SKM-1 treated with dmso at 0.1 percent for 144 hours (cell line): ENCODE measurements at regions not wholly inside any gene's neighbourhood (a gene's known extent, or its start where the extent isn't known, plus 50 kb on each side); places are given as distances from the start of the nearest gene placed in this dataset.

Experiments used
- DNase-seq: peaks from one replicate; lab custom pipeline; 2025; ENCODE audit not compliant: unreplicated experiment; lab: John Stamatoyannopoulos, UW

DNA sequence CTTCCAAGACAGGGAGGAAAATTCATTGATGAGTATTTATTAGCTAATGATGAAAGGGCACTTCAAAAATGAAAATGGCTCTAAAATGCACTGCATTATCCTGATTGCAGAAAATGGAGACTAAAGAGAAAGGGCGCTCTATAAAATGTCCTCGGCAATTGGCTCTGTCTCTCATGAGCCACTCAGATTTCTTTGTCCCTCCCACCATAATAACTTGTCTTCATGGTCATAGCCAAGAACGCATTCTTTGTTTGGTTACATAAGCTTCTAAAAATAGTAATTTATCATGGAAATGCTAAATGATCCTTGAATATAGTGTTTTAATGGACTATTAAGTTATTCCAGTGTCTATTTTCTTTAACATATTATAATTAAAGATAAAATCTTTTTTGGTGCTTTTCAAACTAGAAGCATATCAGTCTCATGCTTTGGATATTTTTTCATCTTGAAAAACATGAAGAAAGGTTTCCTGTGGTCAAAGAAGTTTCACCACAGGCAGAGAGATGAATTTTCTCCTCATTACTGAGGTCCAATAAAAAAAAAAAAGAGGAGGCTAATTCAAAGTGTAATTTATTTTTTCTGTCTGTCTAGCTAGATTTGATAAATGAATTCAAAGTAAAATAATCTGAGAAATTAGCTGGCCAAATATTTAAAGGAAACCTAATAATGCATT, 238.1 kb upstream of the BLID start:
- no peak for DNase-seq

DNA sequence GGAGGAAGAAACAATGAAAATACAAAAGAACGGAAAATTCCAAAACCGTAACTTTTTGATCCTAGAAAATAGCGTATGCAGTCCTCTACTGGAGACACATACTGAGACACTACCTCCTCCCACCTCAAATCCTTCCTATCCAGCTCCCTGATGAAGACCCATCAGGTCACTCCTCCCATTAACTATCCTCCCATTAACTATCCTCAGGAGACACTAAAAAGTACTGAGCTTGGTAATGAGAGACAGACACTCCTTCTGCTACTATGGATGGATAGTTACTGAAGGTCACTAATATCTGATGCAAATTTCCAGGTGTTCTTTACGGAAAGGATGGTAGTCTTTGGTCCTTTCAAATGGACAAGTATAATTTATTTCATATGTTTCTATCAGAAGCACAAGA, 237.5 kb upstream of the BLID start:
- no peak for DNase-seq

- DNase-seq: no peak
These were observed 232.8 kb upstream of the BLID start for GRCh38 chr11:122348659-122349409.

- DNase-seq: no peak
These were observed 230.0 kb upstream of the BLID start for GRCh38 chr11:122346006-122346405.

- DNase-seq: no peak
These were observed 229.6 kb upstream of the BLID start for GRCh38 chr11:122345586-122345985.

GRCh38 chr11:122344215-122344614, 228.2 kb upstream of the BLID start:
- no peak for DNase-seq

- no peak for DNase-seq
These were observed 227.2 kb upstream of the BLID start for GRCh38 chr11:122343210-122343609.

DNA sequence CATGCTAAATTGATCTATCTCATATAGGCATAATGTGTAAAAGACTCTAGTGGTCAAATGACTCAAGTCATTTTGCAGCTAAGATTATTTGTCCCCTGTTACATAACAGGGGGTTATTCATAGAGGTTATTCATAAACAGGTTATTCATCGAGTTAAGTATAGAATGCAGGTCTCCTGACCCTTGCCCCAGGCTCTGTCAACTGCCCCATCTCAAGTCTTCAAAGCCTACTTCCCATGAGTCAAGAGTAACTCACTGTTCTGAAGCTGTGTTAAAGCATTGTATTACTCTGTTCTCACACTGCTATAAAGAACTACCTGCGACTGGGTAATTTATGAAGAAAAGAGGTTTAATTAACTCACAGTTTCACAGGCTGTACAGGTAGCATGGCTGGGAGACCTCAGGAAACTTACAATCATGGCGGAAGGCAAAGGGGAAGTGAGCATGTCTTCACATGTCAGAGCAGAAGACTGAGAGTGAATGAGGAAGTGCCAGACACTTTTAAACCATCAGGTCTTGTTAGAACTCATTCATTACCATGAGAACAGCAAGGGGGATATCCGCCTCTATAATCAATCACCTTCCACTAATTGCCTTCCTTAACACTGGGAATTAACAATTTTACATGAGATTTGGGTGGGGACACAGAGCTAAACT, 226.2 kb upstream of the BLID start:
- DNase-seq: peak; percentile 51

DNA sequence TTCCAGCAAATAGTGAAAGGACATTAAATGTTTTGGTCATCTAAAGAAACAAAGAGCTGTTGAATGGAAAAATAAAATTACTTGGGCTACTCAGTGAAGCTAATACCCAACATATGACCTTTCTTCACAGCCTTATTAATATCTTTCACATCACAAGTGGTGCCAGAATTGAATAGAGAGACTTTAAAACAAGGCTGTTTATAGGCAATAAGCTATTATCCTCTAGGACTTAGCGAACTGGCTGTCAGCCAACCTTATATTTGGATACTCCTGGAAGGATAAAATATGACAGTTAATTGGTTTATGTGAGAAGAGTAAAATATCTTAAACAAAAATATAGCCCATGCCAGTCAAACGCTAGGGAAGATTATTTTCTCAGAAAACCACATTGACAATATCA, 225.5 kb upstream of the BLID start:
- DNase-seq: no peak

GRCh38 chr11:122340607-122341290, 224.7 kb upstream of the BLID start:
- DNase-seq: no peak

- DNase-seq: no peak
These were observed 223.5 kb upstream of the BLID start for GRCh38 chr11:122339436-122340060.

GRCh38 chr11:122337704-122338103, 221.7 kb upstream of the BLID start:
- DNase-seq: no peak

- no peak for DNase-seq
These were observed 221.2 kb upstream of the BLID start for GRCh38 chr11:122337241-122337640.

- DNase-seq: no peak
These were observed 220.7 kb upstream of the BLID start for GRCh38 chr11:122336706-122337105.

DNA sequence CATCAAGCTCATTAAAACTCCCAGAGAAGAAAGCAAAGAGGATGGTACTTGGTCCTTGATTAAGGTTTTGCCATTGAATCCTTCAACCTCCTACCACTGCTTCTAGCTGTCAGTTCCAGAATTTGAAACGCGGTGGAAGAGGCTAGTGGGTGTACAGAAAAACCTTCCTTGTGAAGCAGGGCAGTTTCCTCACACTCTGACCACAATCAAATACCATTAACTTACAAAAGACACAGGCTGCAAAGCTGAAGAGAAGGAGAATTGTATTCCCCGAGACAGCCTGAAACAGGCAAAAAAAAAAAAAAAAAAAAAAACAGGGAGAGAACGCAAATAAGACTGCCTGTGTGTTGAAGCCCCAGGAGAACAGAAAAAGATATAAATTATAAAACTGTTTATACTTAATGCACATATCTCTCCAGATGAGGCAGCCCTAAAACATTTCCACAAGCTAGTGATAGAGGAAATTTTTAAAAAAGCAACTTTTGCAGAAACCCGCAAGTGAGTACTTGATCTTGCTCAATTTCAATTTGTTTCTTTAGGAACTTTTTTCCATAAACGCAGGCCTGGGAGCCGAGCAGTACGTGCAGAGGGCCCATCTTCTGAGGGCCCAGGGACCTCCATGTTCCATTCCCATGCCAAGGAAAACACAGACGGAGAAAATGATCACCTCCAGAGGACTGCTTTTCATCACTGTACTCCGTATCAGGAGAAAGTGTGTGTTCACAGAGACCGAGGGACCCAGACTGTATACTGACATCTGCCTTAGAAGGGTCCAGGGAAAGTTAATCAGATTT, 218.7 kb upstream of the BLID start:
- no peak for DNase-seq

GRCh38 chr11:122333467-122333866, 217.5 kb upstream of the BLID start:
- DNase-seq: no peak

GRCh38 chr11:122331079-122331478, 215.1 kb upstream of the BLID start:
- no peak for DNase-seq

GRCh38 chr11:122330279-122330965, 214.4 kb upstream of the BLID start:
- no peak for DNase-seq

DNA sequence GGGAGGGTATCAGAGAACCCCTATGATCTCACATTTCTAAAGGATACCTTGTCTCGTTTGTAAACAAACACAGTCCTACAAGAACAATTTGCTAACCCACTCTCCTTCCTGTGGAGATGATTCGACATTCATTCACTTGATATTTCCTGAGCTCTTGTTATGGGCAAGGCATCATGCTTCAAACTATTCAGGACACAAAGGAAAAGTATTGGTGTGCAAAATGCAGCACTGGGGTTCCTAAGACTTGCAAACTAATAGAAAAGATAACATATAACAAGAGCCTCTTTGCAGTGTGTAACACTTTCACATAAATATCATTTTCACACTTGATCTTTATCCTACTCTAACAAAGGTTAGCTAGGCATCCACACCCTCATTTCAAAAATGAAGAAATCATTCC, 211.5 kb upstream of the BLID start:
- DNase-seq: no peak
